ENCODE measurements at regions not wholly inside any gene's neighbourhood (a gene's known extent, or its start where the extent isn't known, plus 50 kb on each side); places are given as distances from the start of the nearest gene placed in this dataset.

DNA sequence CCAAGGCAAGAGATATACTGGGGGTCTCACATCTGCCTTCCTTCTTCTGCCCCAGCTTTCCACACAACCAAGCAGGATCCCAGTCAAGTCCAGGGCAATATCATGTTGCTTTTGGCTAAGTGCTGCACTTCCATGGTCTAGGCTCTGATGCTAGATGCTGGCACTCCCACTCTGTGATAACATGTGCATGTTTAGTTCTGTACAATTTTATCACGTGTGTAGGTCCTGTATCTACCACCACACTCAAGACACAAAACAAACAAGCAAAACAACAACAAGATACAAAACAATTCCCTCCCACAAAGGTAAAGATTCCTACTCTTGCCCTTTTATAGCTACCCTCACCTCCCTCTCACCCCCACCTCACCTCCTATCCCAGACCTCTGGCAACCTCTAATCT, 105.6 kb upstream of the HABP2 start:
- no peak for DNase-seq

DNA sequence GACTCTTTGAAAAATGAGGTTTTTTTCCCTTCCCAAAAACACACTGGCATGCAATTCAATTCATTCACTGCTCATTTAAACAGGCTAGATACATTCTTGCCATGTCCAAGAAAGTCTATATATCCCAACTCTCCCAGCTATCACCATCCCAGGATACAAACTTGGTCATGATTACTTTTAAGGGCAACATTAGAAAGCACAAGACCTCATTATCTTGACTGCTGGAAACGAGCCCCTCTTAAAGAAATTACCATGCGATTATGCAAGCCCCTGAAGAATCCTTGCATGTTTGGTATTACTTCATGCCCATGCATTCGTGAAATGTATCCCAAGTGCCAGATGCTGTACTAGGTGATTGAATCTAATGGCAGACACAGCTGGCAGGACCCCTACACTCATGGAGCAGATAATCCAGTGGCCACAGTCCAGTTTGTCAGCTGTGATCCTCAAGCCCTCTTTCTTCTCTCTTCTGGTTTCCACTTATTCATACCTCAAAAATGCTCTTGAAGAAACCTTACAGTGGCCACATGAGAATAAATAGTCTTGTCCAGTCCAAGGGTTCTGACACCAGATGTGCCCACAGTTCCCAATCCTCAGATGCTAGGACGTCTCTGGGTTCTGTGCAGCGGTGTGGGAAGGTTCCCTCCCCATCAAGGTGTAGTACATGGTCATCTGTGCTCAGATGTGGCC, 103.7 kb upstream of the HABP2 start:
- DNase-seq, result no peak

DNA sequence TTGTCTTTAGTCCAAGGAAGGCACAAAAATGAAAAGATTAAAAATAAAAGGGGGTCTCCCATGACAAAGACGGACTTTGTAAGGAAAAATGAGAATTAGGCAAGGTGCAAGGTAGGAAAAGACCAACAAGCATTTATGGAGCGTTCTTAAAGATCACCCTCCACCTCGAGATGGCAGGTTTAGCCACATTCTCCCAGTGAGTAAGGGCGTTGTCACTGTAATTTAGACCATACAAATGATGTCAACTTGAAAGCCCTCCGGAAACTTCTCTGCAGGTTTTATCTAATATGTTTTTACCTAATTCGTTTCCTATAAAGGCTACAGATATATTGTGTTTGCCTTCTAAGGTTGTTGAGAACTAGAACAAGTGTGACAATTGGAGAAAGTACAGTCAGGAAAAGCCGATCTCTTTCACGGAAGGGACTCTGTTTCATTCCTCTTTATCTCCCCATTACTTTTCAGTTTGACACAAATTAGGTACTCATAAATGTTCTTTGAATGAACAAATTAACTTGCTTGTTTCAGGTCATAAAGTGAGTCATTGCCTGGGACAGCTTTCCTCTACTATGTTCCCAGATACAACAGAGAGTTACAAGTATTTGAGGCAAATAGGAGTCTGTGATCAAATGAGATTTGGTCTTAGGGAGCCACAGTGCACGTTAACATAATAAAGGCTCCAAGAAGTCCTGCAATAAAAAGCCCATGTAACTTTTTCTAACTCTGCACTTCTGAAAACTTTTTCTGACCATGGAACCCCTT, 102.6 kb upstream of the HABP2 start:
- no peak for DNase-seq

DNA sequence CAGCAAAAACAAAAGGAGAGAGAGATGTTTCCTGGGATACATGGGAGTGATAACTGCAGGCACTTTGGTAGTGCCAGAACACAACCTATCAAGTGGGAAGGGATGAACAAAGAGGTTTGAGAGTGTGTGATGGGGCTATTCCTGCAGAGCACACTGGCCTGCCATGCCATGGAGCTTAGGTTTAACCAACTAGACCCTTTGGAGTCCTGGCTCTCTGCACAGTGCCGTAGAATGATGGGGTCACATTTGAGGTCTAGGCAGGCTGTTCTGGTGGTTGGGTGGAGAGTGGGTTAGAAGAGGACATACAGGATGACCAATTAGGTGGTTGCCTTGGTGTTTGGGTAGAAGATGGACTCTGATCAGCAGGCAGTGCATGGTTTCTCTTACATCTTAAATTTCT, 101.9 kb upstream of the HABP2 start:
- no peak for DNase-seq

DNA sequence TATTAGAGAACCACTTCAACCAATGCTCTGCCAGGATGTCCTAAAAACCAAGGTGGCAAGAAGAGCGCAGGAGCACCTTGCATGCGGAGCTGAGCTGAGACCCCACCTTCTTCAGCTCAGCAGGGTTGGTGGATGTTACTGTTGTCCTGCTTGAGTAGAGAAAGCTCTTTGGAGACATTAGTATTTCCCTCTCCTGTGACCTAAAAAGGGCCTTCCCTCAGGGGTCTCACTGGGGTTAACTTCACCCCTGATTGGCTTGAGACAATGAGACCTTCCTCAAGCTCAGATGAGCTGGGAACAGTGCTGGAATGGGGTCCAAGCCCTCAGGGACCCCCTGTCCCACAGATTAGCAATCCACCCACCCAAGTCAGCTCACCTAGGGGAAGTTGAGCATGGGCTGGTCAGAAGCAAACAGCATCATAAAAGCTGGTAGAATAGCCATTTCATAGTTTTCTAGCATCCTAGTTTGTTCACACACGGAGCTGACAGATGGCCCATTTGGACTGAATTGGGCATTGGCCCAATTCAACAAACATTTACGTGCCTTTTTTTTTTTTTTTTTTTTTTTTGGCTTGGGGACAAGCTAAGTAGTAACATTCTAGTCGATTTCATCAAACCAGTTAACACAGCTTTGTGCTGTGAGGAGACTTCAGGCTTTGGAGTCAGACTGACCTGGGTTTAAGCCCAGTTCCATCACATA, 100.6 kb upstream of the HABP2 start:
- DNase-seq, result no peak

DNA sequence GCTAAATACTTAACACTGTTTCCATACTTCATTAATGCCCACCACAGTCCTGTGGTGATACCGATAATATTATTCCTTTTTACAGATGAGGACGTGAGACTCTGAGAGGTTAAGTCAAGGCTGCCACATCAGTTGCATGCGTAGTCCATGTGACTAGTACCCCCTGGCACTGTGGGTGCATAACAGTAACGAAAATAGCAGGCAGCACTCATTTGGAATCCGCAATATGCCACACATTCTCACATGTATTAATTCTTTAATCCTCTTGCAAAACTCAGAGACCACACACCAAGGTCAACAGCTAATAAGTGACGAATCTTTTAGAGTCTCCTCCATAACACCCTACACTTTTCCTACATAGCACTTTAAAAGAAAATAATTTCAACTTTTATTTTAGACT, 99.5 kb upstream of the HABP2 start:
- no peak for DNase-seq

DNA sequence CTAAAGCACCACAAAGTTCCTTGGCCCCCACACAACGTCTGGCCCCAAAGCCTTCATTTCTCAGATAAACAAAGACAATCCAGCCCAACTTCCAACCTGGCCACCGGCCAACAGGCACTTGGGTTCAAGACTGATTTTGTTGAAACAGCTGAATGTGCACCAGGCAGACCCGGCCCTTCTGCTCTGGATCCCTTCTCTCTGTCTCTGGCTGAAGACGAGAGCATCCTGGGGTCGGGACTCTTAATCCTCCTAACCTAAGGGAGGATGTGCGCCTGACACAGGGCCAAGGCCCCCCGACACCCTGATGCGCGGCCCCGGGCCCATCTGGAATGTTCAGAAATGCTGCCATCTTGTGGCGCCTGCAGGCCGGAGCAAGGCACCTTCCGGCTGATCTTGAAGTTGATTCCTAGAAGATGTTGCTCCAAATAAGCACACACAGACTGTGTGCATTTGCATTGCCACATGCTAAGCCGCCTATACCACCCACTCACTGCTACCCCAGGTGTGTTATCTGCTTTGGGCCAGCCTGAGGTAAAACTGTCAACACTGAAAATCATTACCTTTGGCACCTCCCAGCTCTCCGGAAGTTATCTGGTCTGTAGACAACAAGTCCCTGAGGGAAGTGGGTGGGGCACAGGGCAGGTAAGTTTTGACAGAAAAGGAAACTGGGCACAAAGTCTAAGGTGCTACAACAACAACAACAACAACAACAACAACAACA, 98.4 kb upstream of the HABP2 start:
- DNase-seq, result peak; percentile 10

DNA sequence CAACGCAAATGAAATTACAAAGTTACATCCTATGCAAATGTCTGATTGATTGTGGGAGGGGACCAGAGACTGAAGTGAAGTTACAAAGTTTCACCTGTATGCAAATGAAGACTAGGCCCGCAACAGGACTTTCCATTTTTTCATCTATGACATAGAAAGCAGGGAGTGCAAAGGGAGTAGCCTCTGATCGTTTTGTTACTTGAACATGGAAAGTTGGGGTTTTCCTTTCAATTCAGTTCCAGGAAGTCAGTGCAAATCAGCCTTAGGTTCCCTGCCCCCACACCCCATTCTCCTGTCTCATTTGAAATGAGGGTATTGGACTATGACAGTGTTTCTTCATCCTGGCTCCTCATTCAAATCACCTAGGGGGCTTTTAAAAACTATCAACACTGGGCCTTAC, 96.9 kb upstream of the HABP2 start:
- no peak for DNase-seq

DNA sequence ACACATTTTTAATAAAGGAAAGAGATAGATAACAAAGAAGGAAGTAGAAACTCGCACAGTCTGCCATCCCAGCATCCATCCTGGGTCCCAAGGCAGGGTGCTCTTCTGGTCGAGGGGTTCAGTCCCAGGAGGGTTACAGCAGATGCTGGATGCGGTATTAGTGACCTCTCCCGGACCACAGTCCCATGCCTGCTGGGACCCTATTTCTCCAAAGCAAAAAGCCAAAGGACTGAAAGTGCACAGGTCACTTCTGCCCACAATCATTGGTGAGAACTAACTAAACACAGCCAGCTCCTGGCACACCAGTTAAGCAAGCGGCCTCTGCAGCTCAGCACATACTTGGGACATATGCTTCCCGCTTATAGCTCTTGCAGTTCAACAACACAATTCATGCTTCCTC, 96.1 kb upstream of the HABP2 start:
- no peak for DNase-seq

DNA sequence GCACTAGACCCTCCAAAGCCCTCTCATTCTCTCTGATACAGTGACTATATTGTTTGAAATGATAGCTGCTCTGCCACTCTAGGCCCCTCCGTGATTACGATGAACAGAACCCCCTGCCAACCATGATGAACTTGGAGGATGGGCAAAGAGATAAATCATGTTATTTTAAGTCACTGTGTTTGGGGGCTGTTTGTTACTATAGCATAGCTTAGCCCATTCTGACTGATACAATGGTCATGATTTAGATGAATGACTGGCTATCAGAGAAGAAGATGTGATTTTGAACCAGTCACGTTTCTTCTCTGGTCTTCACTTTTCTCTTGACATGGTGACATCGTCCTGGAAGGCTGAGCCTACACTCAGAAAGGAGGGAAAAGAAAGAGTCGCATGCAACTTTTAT, 95.4 kb upstream of the HABP2 start:
- DNase-seq, result no peak

DNA sequence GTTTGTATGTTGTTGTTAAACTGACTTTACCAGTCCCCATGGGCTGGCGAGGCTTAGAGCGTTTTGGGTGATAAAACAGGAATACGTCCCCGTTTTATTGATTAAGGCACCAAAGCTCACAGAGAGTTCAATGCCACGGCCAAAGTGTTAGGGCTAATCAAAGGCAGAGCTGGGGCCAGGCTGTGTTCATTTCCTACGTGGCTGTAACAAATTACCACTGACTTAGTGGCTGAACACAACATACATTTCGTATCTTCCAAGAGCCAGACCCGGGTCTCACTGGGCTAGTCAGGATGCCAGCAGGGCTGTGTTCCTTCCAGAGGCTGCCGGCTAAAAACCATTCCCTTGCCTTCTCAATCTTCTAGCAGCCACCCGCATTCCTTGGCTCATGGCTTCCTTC, 94.4 kb upstream of the HABP2 start:
- DNase-seq, result no peak

DNA sequence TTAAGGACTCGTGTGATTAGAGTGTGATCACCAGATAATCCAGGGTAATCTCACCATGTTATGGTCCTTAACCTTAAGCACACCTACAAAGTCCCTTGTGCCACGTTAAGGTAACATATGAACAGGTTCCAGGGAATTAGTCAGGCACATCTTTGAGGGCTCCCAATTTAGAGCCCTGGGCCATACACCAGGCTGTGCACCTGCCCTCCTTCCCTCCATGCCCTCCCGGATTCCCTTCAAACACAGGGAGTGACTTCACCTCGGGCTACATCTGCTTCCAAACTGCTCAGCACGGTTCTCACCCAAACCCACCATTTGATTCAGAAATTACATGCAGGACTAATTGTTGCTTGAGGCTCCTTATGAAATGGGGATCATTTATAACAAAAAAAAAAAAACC, 93.9 kb upstream of the HABP2 start:
- no peak for DNase-seq

DNA sequence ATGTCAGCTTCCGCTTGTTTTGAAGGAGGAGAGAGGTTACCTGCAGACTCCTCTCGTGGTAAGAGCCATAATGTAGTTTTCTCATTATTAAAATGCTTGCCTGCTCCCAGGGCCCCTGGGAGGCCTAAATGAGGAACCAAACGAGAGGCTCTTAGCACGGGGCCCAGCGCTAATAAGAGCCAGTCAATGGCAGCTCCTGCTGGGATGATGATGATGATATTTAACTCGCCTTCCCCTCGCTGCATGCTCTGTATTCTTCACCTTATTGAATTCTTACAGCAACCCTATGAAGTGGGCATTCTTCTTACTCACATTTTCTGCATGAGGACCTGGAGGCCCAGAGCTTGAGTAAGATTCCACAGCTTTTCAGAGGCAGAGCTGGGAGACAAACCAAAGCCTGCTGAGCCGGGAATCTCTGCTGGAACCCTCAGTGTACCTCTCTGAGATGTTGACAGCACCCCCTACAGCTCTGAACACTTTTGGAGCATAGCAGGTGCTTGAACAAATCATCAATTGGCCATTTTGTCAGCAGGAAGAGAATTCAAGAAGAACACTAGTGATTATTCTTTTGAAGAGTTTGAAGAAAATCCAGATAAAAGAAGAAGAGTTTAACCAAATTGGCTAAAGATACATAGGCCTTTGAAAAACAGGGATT, 93.1 kb upstream of the HABP2 start:
- DNase-seq, result peak; percentile 17

DNA sequence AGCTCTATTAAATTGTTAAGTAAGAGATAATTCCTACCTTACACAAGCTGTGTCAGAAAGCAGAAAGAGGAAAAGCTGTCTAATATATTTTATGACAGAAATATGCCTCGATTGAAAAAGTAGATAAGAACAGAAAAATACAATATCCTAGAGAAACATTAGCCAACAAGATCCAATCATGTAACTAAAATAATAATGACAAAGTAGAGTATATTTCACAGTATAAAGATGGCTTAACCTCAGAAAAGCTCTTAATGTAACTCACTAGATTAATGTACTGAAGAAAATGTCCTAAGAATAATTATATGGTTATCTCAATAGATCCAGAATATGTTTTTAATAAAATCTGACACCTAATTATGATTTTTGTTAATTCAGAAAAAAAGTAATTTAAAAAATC, 89.8 kb upstream of the HABP2 start:
- DNase-seq, result no peak

DNA sequence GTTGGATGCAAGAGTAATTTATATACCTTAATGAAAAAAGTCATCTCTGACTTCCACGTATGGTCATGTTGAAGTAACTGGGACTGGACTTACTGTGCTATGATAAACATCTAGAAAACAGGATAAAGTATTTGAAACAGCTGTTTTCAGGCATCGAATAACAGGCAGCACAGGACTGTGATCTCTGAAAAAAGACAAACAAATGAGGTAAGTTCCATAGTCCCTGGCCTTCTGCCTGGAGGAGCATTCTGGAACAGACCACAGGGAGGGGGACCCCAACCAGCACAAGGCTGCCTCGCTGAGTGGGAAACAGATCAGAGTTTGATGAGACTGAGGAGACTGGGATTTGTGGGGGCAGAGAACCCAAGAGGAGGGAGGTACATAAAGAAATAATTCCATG, 89.1 kb upstream of the HABP2 start:
- DNase-seq, result no peak

DNA sequence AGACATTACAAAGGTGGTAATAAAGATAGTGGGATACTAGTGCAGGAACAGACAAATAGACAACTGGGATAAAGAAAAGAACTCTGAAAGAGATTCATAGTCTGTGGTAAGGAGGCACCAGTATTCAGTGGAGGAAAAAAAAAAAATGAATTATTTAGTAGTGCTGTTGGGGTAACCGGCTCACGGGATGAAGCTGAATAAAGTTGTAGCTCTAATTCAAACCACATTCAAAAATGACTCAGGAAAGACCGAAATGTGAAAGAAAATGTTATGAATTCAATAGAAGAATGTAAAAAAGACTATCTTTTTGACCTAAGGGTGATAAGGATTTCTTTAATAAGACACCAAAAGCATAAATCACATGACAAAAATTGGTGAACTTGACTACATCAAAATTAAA, 83.1 kb upstream of the HABP2 start:
- no peak for DNase-seq

DNA sequence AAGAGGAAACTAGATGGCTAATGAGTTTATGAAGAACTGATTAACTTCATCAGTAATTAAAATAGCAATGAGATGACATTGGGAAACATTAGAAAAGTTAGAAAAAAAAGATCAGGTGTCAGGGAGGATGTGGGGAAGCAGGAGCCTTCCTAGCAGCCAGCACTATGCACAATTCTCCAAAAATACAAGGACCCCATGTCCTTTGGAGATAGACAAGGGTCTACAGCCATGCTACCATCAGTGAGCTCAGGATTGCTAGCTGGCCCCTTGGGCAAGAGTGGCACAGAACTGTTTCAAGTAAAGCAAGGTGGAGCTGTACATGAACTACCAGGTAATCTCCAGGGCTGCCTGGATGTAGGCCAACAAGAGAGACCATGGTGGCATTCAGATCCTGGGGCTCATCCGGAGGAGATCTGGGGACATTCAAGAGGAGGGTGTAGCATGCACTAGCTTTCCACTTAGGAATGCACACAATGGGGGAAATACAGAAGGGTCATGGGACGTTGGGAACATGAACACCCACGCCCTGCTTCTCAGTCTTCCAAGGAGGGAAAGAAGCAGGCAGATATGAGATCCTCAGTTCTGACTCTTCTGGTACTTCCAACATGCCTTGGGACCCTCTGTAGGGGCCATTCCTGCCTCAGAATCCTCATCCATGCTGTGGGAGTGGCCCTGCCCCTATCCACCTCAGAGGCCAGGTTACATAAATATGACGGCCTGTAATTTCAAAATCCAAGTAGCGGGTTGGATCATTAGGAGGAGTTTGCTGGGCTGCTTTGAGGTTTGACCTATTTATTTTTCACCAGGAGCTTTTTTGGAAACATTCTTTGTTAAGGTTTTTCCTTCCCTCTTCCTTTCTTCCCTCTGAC, 82.2 kb upstream of the HABP2 start:
- no peak for DNase-seq

DNA sequence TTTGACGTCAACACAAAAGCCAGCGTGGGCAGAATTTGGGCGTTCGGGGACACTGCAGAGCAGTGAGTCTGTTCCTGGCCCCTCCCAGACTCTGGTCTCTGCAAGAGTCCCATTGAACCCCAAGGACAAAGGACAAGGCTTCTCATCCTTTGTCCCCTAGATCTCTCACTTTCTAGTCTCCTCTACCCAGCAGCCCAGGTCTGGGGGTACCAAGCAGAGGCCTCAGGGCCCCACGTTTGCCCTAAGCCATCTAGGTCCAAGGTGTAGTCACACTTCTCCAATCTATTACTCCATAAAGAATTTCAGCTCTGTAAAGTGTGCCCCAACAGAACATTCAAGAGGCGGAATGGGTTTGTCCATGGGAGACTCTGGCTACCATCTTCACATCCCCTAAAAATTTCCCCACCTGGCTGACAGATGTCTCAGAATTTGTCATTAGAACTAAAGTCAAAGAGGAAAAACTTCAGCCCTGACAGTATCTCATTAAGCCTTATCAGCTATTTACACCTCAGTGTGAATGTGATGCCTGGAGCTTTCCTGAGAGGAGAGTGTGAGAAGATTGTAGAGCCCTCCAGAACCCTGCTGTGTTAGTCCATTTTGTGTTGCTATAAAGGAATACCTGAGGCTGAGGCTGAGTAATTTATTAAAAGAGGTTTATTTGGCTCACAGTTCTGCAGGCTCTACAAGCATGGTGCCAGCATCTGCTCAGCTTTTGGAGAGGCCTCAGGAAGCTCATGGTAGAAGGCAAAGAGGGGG, 81.4 kb upstream of the HABP2 start:
- DNase-seq, result no peak

DNA sequence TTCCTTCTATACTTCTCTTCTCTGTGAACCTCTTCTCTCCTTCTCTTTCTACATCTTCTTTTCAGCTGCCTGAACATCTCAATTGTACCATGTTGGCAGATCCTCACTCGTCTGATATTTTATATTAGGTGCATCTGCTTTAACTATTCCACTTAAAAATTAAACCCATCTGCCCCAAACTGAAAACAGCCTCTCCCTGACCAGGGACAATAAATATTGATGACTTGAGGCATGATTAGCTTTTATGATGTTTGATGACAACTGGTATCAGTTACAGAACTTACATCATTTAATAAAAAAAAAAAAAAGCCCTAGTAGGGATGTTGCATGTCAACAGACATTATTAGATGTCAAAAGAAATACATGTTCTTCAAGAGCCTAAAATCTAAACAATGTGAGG, 79.8 kb upstream of the HABP2 start:
- no peak for DNase-seq

DNA sequence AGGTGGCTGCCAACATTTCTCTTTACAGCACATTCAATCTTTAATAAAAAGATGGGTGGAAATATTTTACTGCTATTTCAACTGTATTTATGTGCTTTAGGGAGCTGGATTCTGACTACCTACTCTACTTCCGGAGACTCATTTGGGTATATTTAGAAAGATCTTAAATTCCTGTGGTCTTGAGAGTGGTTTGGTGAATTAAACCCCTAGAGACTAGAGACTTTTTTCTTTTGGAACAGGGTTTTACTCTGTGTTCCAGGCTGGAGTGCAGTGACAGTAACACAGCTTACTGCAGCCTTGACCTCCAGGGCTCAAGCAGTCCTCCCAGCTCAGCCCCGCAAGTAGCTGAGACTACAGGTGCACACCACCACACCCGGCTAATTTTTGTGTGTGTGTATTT, 79.0 kb upstream of the HABP2 start:
- DNase-seq, result no peak

DNA sequence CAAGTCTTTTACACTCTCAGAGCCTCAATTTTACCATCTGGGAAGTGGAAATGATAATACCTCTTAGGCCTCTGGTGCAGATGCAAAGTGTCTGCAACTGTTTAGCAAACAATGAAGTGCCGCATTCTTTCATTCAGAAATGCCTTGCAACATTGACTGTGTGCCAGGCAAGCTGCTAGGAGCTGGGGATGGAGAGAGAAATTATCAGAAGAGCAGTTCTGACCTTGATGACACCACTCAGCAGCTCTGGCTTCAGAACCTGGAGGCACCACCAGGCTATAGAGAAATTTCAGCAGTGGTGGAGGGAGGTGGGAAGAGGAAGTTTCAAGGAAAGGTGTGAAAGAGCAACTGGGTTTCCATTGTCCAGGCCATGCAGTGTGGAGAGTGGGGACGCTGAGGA, 78.1 kb upstream of the HABP2 start:
- DNase-seq, result no peak
